Activated CD8-positive, alpha-beta memory T cell treated with anti-CD3 and anti-CD28 coated beads for 36 hours (primary cell): ENCODE measurements at regions not wholly inside any gene's neighbourhood (a gene's known extent, or its start where the extent isn't known, plus 50 kb on each side); places are given as distances from the start of the nearest gene placed in this dataset.
"Not testable (repeated sequence)": the region's sequence is repeated elsewhere in the genome, so short reads cannot be mapped to it uniquely, and the experiment has no call there.

Experiments
- CTCF ChIA-PET: fragments of 350-600 bp; sonication (Branson Sonifier 250); formaldehyde crosslinking; loops from one replicate; lab custom pipeline; 2021; ENCODE audit warnings: antibody characterized with exemption; lab: Charles Lee
- POLR2A ChIA-PET: fragments of 350-600 bp; sonication (Branson Sonifier 250); formaldehyde crosslinking; loops from one replicate; lab custom pipeline; 2021; ENCODE audit warnings: antibody characterized with exemption; lab: Charles Lee

GRCh38 chr2:32874931-32875330, 71.8 kb upstream of the LTBP1 start:
- ChIA-PET POLR2A (no interaction called here), CTCF (no interaction called here)

DNA sequence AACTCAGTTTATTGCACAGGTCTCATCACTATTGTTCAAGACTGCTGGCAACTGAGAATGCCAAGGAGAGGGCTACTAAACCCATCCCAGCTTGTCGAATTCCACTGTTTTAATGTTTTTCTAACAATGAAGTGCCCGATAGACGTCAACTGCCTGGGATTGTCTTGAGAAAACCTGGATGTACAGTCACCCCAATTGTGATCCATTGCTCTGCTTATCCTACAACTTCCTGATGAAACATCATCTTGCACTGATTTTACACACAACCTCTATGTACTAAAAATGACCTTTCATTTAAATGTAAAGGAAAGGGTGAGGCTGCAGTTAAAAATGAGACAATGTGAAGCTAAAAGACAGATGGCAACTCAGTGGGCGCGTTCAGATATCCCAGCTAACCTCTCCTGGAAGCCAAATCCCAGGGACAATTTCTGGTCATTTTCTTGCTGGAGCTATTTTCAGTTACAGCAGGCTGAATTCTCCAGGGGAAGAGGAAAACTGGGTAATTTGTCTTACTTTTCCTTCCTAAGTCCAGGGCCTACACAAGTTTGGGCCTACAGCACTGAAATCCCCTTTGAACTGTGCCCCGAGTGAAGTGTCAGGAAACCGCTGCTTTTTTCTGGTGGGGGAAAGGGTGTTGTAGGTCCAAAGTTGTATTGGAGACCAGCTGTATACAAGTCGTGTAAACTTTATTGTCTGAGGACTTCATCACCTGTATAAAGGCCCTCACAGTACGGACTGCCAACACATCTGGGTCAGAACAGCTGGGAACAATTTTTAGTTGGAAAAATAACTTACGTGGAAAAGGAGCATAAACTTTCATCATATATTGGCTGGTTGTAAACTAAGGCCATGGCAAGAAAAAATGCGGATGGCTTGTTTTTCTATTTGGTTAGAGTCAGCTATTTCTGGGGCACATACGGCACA, 68.9 kb upstream of the LTBP1 start:
- ChIA-PET CTCF (no interaction called here), POLR2A (no interaction called here)

GRCh38 chr2:32879943-32880342, 66.8 kb upstream of the LTBP1 start:
- POLR2A ChIA-PET, CTCF ChIA-PET: not testable (repeated sequence)

- CTCF ChIA-PET = no interaction called here
- POLR2A ChIA-PET = no interaction called here
Observed at GRCh38 chr2:32882816-32883810, 63.6 kb upstream of the LTBP1 start.

DNA sequence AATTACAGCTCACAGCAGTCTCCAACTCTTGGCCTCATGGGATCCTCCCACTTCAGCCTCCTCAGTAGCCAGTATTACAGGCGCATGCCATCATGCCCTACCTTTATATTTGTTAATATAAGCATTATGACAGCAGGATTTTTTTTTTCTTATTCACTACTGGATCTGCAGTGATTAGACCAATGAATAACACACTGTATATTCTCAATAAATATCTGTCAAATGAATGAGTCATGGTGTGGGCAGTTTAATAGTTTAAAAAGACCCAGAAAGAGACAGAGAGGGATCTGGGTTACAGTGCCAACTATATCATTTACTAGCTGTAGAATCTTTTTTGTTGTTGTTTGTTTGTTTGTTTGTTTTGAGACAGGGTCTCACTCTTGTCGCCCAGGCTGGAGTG, 62.4 kb upstream of the LTBP1 start:
- CTCF ChIA-PET = no interaction called here
- POLR2A ChIA-PET = no interaction called here

DNA sequence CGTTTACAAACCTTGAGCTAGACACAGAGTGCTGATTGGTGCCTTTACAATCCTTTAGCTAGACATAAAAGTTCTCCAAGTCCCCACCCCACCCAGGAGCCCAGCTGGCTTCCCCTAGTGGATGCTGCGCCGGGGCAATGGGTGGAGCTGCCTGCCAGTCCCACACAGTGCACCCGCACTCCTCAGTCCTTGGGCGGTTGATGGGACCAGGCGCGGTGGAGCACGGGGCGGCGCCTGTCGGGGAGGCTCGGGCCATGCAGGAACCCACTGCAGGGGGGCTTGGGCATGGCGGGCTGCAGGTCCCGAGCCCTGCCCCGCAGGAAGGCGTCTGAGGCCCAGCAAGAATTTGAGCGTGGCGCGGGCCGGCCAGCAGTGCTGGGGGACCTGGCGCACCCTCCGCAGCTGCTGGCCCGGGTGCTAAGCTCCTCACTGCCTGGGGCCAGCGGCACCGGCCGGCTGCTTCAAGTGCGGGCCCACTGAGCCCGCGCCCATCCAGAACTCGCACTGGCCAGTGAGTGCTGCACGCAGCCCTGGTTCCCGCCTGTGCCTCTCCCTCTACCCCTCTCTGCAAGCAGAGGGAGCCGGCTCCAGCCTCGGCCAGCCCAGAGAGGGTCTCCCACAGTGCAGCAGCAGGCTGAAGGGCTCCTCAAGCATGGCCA, 60.2 kb upstream of the LTBP1 start:
- POLR2A ChIA-PET, CTCF ChIA-PET: not testable (repeated sequence)

GRCh38 chr2:32887125-32887524, 59.6 kb upstream of the LTBP1 start:
- ChIA-PET CTCF (no interaction called here), POLR2A (no interaction called here)

- ChIA-PET POLR2A (no interaction called here), CTCF (interaction anchor here (0.6 kb wide), 1 partner anchor 10 kb away, joined by 3 read pairs; no protein-coding TSS in a partner anchor)
Observed at GRCh38 chr2:32894119-32894728, 52.5 kb upstream of the LTBP1 start.

- ChIA-PET CTCF (no interaction called here), POLR2A (no interaction called here)
Observed at GRCh38 chr2:32895424-32895823, 51.3 kb upstream of the LTBP1 start.
